Pons (tissue), 1 donor: ENCODE measurements at regions not wholly inside any gene's neighbourhood (a gene's known extent, or its start where the extent isn't known, plus 50 kb on each side); places are given as distances from the start of the nearest gene placed in this dataset.

ENCODE experiments used
- DNase-seq: peaks from one replicate; pipeline ENCODE4 v3.0.0-alpha.2; 2016; ENCODE audit warnings: low spot score

GRCh38 chr2:80856227-80856626, 551.7 kb upstream of the LRRTM1 start:
- no peak for DNase-seq

DNA sequence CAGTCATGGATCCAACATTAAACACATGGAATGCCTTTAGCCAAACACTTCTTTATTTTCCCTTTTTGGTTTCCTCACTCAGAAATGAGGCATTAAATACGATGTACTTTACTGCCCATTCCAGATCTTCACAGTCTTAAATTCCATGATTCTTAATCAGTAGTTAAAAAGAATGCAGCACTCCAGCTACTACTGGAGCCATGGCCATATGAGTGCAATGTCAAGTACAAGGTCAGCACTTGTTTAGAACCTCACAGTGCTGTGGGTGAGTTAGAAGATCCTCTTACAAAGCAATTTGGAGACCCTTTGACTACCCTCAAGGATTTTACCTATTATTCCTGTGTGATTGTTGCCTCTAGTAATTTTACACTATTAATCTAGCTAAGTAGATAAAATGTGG, 550.3 kb upstream of the LRRTM1 start:
- no peak for DNase-seq

DNA sequence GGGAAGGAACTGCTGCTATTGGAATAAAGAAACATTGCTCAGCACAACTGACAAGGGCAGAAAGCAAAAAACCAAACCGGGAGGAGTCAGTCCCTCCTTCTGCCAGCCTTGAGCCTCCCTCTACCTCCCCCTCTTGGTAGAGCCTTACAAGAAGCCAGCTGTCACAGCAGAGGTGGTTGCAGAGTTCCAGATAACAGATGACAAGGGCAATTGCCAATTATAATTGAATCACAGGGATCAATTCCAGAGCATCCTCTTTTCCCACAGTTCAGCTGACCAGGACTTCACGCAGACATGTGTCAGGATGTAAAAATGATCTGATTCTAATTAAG, 548.2 kb upstream of the LRRTM1 start:
- DNase-seq = peak; percentile 16

- DNase-seq = no peak
These were observed 547.7 kb upstream of the LRRTM1 start for GRCh38 chr2:80852079-80852807.

DNA sequence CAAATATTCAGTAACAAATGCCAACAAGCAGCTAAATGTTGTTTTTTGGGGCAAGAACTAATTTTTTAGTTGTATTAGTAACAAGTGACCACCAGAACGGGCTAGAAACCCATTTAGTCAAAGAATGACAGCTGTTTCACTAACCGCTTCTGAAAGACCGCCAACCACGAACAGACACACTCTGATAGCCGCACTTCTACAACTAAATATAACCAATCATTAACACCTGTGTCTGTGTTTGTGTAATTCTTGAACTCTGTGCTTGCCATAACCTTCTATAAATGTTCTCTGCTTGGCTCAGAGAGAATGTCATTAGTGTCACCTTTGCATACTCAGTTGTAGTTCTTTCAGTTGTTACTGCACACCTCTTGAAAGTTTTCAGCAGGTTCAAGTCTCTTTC, 526.3 kb upstream of the LRRTM1 start:
- no peak for DNase-seq

DNA sequence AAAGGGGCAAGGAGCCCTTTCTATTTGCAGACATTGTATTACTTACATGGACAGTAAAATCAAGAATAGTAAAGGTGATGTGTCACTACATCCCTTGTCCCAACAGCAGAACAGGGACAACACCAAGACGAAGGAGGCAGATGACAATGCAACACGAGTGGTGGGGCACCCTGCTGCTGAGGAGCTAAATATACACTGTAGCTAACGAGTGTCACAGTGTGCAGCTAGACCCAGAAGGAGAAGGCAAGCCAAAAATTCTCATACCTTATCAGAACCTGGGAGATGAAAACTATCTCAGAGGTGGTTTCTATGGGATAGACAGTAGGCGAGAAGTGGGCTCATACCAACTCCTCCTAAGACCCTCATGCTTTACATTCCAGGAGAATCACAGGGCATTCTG, 518.4 kb upstream of the LRRTM1 start:
- DNase-seq = no peak

DNA sequence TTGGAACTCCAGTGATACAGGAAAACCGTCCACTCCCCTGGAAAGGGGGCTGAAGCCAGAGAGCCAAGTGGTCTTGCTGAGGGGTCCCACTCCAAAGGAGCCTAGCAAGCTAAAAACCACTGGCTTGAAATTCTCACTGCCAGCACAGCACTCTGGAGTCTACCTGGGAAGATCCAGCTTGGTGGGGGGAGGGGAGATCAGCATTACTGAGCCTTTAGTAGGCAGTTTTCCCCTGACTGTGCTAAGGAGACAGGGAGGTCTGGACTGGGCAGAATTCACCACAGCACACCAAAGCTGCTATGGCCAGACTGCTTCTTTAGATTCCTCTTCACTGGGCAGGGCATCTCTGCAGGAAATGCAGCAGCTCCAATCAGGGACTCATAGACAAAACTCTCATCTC, 510.7 kb upstream of the LRRTM1 start:
- no peak for DNase-seq

DNA sequence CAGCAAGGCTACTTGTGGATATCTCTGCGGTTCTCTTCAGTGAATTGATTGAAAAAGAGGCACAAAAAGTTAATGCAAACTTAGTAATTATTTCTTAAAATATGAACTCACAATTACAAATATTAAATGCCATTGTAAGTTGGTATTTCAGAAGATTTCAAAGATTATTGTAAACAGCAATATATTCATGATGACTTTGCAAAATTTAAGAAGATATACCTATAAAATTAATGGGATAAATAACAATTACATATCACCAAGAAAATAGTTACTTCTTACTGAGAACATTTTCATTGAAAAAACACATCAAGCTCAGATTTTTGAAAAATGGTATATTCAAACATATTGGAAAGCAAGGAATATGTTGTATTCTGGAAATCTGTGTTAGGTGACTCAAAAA, 482.0 kb upstream of the LRRTM1 start:
- DNase-seq = no peak

- no peak for DNase-seq
These were observed 474.2 kb upstream of the LRRTM1 start for GRCh38 chr2:80778704-80779103.

GRCh38 chr2:80748592-80748991, 444.0 kb upstream of the LRRTM1 start:
- DNase-seq = no peak

DNA sequence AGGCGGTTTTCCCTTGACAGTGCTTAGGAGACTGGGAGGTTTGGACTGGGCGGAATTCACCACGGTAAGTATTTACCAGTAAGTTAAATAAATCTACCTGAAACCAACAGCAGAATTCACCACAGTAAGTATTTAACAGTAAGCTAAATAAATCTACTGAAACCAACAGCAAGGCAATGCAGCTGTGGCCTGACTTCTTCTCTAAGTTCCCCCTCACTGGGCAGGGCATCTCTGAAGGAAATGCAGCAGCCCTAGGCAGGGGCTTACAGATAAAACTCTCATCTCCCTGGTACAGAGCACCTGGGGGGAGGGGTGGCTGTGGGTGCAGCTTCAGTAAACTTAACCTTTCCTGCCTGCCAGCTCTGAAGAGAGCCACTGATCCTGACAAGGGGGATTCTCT, 432.5 kb upstream of the LRRTM1 start:
- DNase-seq = no peak

GRCh38 chr2:80725001-80725400, 420.4 kb upstream of the LRRTM1 start:
- DNase-seq = no peak

- DNase-seq = no peak
These were observed 418.3 kb upstream of the LRRTM1 start for GRCh38 chr2:80722803-80723202.

DNA sequence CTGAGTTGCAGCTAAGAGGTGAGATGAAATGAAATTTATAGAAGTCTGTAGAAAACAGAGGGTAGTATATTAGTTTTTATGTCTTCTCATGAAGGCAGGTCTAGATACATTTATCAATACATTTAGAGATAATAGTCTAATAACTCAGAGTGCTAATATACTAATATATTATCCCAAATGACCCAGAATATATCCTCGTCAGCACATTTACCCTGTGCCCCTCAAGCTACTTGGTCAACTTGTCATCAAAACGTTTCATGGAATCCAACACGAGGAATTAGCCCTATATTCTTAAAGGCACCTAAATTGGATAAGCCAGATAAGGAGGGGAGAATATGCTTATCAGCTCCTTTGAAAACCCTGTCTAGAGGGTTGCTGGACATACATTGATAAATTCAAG, 415.1 kb upstream of the LRRTM1 start:
- DNase-seq = no peak

DNA sequence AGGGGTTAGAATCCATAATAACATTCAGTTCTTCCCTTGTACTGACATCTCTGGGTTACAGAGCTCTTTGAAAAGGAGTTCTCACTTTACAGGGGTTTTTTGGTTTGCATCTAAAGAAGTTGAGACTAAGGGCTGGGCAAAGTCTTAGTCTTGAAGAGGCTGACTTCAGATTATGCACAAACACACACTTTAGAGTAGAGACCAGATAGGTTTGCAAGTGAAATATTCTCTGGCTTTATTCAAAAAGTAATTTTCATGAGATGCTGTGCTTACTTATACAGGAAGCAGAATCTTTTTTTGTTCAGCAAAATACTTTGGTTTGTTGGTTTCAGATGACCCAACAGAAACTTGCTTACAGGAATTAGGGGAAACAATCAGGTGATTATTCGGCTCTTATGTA, 410.9 kb upstream of the LRRTM1 start:
- no peak for DNase-seq

DNA sequence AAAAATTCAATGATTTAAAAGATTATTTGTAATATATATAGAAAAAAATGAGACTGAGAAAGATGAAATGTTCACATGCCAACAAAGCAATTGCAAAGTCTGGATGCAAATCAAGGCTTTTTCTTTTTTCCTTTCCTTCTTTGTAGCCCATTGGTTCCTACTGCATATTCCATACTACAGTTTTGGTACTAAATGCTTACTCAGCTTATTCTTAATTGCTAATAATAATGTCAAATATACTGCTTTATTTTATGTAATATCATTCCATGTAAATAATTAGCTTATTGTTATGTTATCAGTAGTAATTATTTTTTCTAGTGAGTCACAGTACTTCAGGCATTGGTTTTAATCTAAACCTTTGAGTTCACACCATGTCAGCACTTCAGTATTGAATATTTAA, 407.4 kb upstream of the LRRTM1 start:
- no peak for DNase-seq

DNA sequence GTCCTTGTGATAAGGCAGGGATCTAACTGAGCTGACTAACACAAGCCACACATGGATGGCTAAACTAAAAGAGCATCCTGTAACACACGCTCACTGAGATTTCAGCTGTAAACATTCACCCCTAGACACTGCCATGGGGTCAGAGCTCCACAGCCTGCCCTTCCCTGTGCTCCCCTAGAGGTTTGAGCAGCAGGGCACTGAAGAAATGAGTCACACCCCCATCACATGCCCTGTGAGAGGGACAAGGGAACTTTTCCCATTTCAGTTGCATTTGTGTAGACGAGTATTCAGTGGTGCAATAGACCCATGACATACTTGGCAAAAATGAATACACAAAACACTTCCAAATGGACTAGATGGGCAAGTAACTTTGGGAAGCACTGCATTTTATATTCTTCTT, 402.4 kb upstream of the LRRTM1 start:
- DNase-seq = no peak

DNA sequence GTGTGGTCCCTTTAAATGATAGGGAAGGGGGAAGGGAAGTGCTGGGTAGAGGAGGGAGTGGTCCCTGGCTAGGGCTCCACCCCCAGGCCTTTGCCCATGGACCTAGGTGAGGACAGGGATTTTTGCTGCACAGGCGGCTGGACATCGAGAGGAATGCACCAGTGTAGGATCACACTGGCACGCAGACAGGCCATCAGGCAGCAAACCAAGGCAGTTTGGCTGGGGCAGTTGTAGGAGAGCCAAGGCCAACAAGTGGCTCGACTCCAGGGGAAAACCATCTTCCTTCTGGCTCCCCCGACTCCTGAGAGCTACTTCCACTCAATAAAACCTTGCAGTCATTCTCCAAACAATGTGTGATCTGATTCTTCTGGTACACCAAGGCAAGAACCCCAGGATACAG, 402.0 kb upstream of the LRRTM1 start:
- DNase-seq = no peak

GRCh38 chr2:80703532-80703931, 399.0 kb upstream of the LRRTM1 start:
- DNase-seq = no peak

DNA sequence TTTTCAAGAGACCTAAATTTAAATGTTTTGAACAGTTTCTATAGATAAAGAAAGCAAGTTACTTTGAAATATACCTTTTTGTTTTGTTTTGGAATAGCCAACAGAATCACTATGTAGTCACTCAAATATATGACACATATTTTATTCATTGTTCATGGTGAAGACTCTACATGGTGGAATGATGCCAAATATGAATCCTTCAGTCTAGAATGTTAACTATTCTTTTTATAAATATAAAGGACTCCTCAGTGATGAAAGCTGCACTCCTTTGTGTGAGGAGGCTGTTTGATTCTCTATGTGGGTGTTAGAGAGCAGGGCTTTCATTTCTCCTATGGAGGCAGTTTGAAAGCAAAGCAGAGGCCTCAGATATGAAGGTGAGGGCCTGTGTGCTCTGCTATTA, 396.4 kb upstream of the LRRTM1 start:
- DNase-seq = no peak
